ENCODE measurements at regions not wholly inside any gene's neighbourhood (a gene's known extent, or its start where the extent isn't known, plus 50 kb on each side); places are given as distances from the start of the nearest gene placed in this dataset.

GRCh38 chr2:172226244-172227061, 123.8 kb upstream of the DLX2 start:
- WGBS (ENCODE audit: low lambda C conversion rate), result 87% methylated on average over 9 of the region's 9 CpGs
- CTCF ChIA-PET, result interaction anchor here (1.4 kb wide), 1 partner anchor 9 kb away, joined by 3 read pairs; no protein-coding TSS in a partner anchor
- no peaks in the 10 kb centered on the region for H3K9me3 ChIP-seq
- TF ChIP-seq MEF2A (IDR thresholded peaks at IDR 0.05; ENCODE audit: borderline replicate concordance, low read depth) (no peak), NRF1 (IDR thresholded peaks at IDR 0.05; ENCODE audit: low read depth, low read length) (no peak), TEAD4 (IDR thresholded peaks at IDR 0.05; ENCODE audit: borderline replicate concordance, insufficient read depth) (no peak), SIN3A (IDR thresholded peaks at IDR 0.05; ENCODE audit: borderline replicate concordance, low read depth, low read length) (no peak), NFIC (IDR thresholded peaks at IDR 0.05; ENCODE audit: borderline replicate concordance) (no peak), FOXJ3 (CRISPR knock-in tag; IDR thresholded peaks at IDR 0.05) (no peak), CHD2 (IDR thresholded peaks at IDR 0.05; ENCODE audit: low read length, partially characterized antibody) (no peak), YY1 (IDR thresholded peaks at IDR 0.05; ENCODE audit: low read depth) (no peak)
- TF ChIP-seq, protein P1, sequence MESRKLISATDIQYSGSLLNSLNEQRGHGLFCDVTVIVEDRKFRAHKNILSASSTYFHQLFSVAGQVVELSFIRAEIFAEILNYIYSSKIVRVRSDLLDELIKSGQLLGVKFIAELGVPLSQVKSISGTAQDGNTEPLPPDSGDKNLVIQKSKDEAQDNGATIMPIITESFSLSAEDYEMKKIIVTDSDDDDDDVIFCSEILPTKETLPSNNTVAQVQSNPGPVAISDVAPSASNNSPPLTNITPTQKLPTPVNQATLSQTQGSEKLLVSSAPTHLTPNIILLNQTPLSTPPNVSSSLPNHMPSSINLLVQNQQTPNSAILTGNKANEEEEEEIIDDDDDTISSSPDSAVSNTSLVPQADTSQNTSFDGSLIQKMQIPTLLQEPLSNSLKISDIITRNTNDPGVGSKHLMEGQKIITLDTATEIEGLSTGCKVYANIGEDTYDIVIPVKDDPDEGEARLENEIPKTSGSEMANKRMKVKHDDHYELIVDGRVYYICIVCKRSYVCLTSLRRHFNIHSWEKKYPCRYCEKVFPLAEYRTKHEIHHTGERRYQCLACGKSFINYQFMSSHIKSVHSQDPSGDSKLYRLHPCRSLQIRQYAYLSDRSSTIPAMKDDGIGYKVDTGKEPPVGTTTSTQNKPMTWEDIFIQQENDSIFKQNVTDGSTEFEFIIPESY (IDR thresholded peaks at IDR 0.05; ENCODE audit: borderline replicate concordance, low read depth), result no peak
- POLR2A ChIA-PET, result no interaction called here
- H3K27me3 ChIP-seq (ENCODE audit: insufficient read depth), result no peaks in the 10 kb centered on the region
- no peak for DNase-seq
- no peaks in the 10 kb centered on the region for H3K79me2 ChIP-seq (ENCODE audit: insufficient read depth)
- H4K20me1 ChIP-seq (ENCODE audit: insufficient read depth), result no peaks in the 10 kb centered on the region
- H2AFZ ChIP-seq (ENCODE audit: low read depth), result no peak overlapping the region
- H3K9me2 ChIP-seq, result no peaks in the 10 kb centered on the region
- peaks cover 0 to 15% of the 10 kb centered on the region in 2 experiments; a peak in 2 of 4 replicates for H3K4me1 ChIP-seq (ENCODE audit: control insufficient read depth in 1 of 2, insufficient read depth in 2 of 2, low read depth in 1 of 2, low read length in 1 of 2)
- no peak overlapping the region for H3K27ac ChIP-seq (ENCODE audit: low read depth in 2 of 2, low read length in 1 of 2)
- H3F3A ChIP-seq (replicated peaks; ENCODE audit: insufficient read depth), result no peaks in the 10 kb centered on the region
- no peak overlapping the region for H3K4me3 ChIP-seq (ENCODE audit: low read depth in 2 of 2, low read length in 1 of 2)
- no peaks in the 10 kb centered on the region for H3K36me3 ChIP-seq (replicated peaks in 1 of 2; ENCODE audit: control insufficient read depth in 1 of 2, insufficient read depth in 2 of 2, low read length in 1 of 2)
- H3K9ac ChIP-seq, result no peak overlapping the region
- H3K4me2 ChIP-seq, result no peak overlapping the region

DNA sequence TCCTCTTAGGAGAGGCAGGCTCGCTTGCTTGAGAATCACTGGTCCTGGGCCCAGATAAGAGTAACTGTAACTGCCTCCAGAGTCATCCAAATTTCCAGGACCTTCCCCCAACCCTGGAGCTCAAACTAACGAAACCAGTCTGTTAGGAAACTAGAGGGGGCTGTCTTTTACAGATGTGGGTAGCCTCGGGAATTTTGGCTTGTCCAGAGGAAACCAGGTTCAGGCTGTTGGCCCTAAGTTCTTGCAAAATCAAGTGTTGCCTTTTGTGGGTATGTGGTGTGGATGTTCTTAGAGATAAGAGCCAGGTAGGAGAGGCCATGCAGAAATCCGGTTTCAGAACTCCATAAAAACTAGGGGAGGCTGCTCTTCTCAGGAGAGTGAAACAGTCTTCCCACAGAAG, 125.0 kb upstream of the DLX2 start:
- no peak overlapping the region for H3K4me3 ChIP-seq (ENCODE audit: low read depth in 2 of 2, low read length in 1 of 2)
- no peaks in the 10 kb centered on the region for H3F3A ChIP-seq (replicated peaks; ENCODE audit: insufficient read depth)
- no peaks in the 10 kb centered on the region for H4K20me1 ChIP-seq (ENCODE audit: insufficient read depth)
- H3K9ac ChIP-seq, result no peak overlapping the region
- H3K27me3 ChIP-seq (ENCODE audit: insufficient read depth), result no peaks in the 10 kb centered on the region
- DNase-seq, result no peak
- H3K4me2 ChIP-seq, result no peak overlapping the region
- no peak overlapping the region for H3K27ac ChIP-seq (ENCODE audit: low read depth in 2 of 2, low read length in 1 of 2)
- ChIA-PET POLR2A (no interaction called here), CTCF (interaction anchor here (1.1 kb wide), 2 partner anchors 26 to 55 kb away, joined by 3 to 4 read pairs; no protein-coding TSS in a partner anchor)
- H3K36me3 ChIP-seq (replicated peaks in 1 of 2; ENCODE audit: control insufficient read depth in 1 of 2, insufficient read depth in 2 of 2, low read length in 1 of 2), result no peaks in the 10 kb centered on the region
- H3K79me2 ChIP-seq (ENCODE audit: insufficient read depth), result no peaks in the 10 kb centered on the region
- H3K4me1 ChIP-seq (ENCODE audit: control insufficient read depth in 1 of 2, insufficient read depth in 2 of 2, low read depth in 1 of 2, low read length in 1 of 2), result peaks cover 0 to 19% of the 10 kb centered on the region in 2 experiments; a peak in 2 of 4 replicates
- no peak overlapping the region for H2AFZ ChIP-seq (ENCODE audit: low read depth)
- WGBS (ENCODE audit: low lambda C conversion rate), result 75% methylated on average over 4 of the region's 4 CpGs
- no peaks in the 10 kb centered on the region for H3K9me2 ChIP-seq
- H3K9me3 ChIP-seq, result no peaks in the 10 kb centered on the region
- TF ChIP-seq RXRA (IDR thresholded peaks at IDR 0.05; ENCODE audit: borderline replicate concordance, low read depth) (no peak), GABPA (IDR thresholded peaks at IDR 0.05; ENCODE audit: low read depth) (no peak), IRF3 (IDR thresholded peaks at IDR 0.05; ENCODE audit: low read depth, low read length) (no peak), TAF1 (IDR thresholded peaks at IDR 0.05; ENCODE audit: borderline replicate concordance, low read depth, low read length) (no peak), USF1 (IDR thresholded peaks at IDR 0.05; ENCODE audit: borderline replicate concordance, low read depth) (no peak), USF2 (IDR thresholded peaks at IDR 0.05; ENCODE audit: borderline replicate concordance, low read depth, low read length) (no peak), TCF12 (IDR thresholded peaks at IDR 0.05) (no peak), YY1 (IDR thresholded peaks at IDR 0.05; ENCODE audit: low read depth) (no peak), ELF1 (IDR thresholded peaks at IDR 0.05) (no peak)
- TF ChIP-seq, protein P1 (IDR thresholded peaks at IDR 0.05; ENCODE audit: borderline replicate concordance, low read depth), result no peak
